Liver (tissue), 8 donors: ENCODE measurements at regions not wholly inside any gene's neighbourhood (a gene's known extent, or its start where the extent isn't known, plus 50 kb on each side); places are given as distances from the start of the nearest gene placed in this dataset.

Experiments used
- DNase-seq: peaks from one replicate; pipeline ENCODE4 v3.0.0-alpha.2; 2017; ENCODE audit warnings: low spot score
- H3K27ac ChIP-seq, 2 donors: one replicate each; pipeline ENCODE4 v1.7.0; 2013; ENCODE audit warnings: inconsistent platforms in 2 of 2, low read length in 2 of 2, control low read depth in 1 of 2, low read depth in 1 of 2, mild to moderate bottlenecking in 1 of 2
- H3K27me3 ChIP-seq, 4 donors: one replicate each; pipeline versions ENCODE4 v1.6.1 to v1.7.0; 2013; ENCODE audit warnings: low read length in 3 of 4, inconsistent platforms in 1 of 4, mild to moderate bottlenecking in 1 of 4, moderate library complexity in 1 of 4; ENCODE audit not compliant: control insufficient read depth in 4 of 4, insufficient read depth in 4 of 4
- H3K36me3 ChIP-seq, 4 donors: one replicate each; pipeline versions ENCODE4 v1.6.1 to v1.7.0; 2013; ENCODE audit warnings: low read length in 3 of 4, mild to moderate bottlenecking in 3 of 4, low read depth in 1 of 4, moderate library complexity in 1 of 4; ENCODE audit not compliant: control insufficient read depth in 4 of 4, insufficient read depth in 3 of 4
- H3K4me1 ChIP-seq, 4 donors: one replicate each; pipeline versions ENCODE4 v1.6.1 to v1.7.0; 2013; ENCODE audit warnings: low read length in 3 of 4, mild to moderate bottlenecking in 3 of 4, moderate library complexity in 1 of 4; ENCODE audit not compliant: control insufficient read depth in 4 of 4, insufficient read depth in 4 of 4
- H3K4me3 ChIP-seq, 3 donors: one replicate each; pipeline versions ENCODE4 v1.6.1 to v1.7.0; 2013; ENCODE audit warnings: low read length in 3 of 3, control low read depth in 1 of 3, low read depth in 1 of 3, mild to moderate bottlenecking in 1 of 3
- H3K9ac ChIP-seq, 2 donors: one replicate each; pipeline ENCODE4 v1.7.0; 2013; ENCODE audit warnings: low read length in 2 of 2, mild to moderate bottlenecking in 2 of 2, moderate library complexity in 2 of 2, control low read depth in 1 of 2, low read depth in 1 of 2
- H3K9me3 ChIP-seq, 4 donors: one replicate each; pipeline versions ENCODE4 v1.6.1 to v1.7.0; 2013; ENCODE audit warnings: low read length in 3 of 4; ENCODE audit not compliant: control insufficient read depth in 4 of 4
- CTCF ChIP-seq: fragments of 150-350 bp; IDR thresholded peaks from 2 replicates; pipeline ENCODE4 v1.5.1; 2017; ENCODE audit warnings: improper control_type of control experiment, low read depth, low read length; ENCODE audit not compliant: missing input control
- EGR1 ChIP-seq, 2 donors: IDR thresholded peaks; 2 replicates each; pipeline ENCODE4 v1.6.1; 2016 to 2018; ENCODE audit warnings: antibody characterized with exemption in 2 of 2, low read depth in 2 of 2
- FOXA1 ChIP-seq: IDR thresholded peaks from 2 replicates; pipeline ENCODE4 v1.6.1; 2016; ENCODE audit warnings: antibody characterized with exemption
- FOXA2 ChIP-seq: IDR thresholded peaks from 2 replicates; pipeline ENCODE4 v1.6.1; 2016; ENCODE audit warnings: antibody characterized with exemption
- GABPA ChIP-seq, 2 donors: IDR thresholded peaks in 1 of 2; conservative IDR thresholded peaks in 1 of 2; 2 replicates each; pipeline ENCODE4 v1.6.1; 2016; ENCODE audit warnings: antibody characterized with exemption in 2 of 2, mild to moderate bottlenecking in 1 of 2, moderate library complexity in 1 of 2
- HNF4A ChIP-seq, 2 donors: conservative IDR thresholded peaks; 2 replicates each; pipeline ENCODE4 v1.6.1; 2016; ENCODE audit warnings: antibody characterized with exemption in 2 of 2, mild to moderate bottlenecking in 2 of 2
- HNF4G ChIP-seq: IDR thresholded peaks from 2 replicates; pipeline ENCODE4 v1.6.1; 2016; ENCODE audit warnings: antibody characterized with exemption
- JUND ChIP-seq, 2 donors: IDR thresholded peaks; 2 replicates each; pipeline ENCODE4 v1.6.1; 2016; ENCODE audit warnings: antibody characterized with exemption in 2 of 2
- MAX ChIP-seq: IDR thresholded peaks from 2 replicates; pipeline ENCODE4 v1.6.1; 2016; ENCODE audit warnings: antibody characterized with exemption
- NR2F2 ChIP-seq: IDR thresholded peaks from 2 replicates; pipeline ENCODE4 v1.6.1; 2016; ENCODE audit warnings: antibody characterized with exemption
- RAD21 ChIP-seq, 2 donors: IDR thresholded peaks; 2 replicates each; pipeline ENCODE4 v1.6.1; 2016; ENCODE audit warnings: antibody characterized with exemption in 2 of 2, mild to moderate bottlenecking in 2 of 2
- REST ChIP-seq: IDR thresholded peaks from 2 replicates; pipeline ENCODE4 v1.6.1; 2016; ENCODE audit warnings: antibody characterized with exemption, mild to moderate bottlenecking
- RXRA ChIP-seq, 2 donors: IDR thresholded peaks; 2 replicates each; pipeline ENCODE4 v1.6.1; 2017 to 2018; ENCODE audit warnings: antibody characterized with exemption in 2 of 2, mild to moderate bottlenecking in 1 of 2
- SP1 ChIP-seq: IDR thresholded peaks from 2 replicates; pipeline ENCODE4 v1.6.1; 2018; ENCODE audit warnings: antibody characterized with exemption, mild to moderate bottlenecking
- TAF1 ChIP-seq: conservative IDR thresholded peaks from 2 replicates; pipeline ENCODE4 v1.6.1; 2016; ENCODE audit warnings: antibody characterized with exemption, mild to moderate bottlenecking
- YY1 ChIP-seq: IDR thresholded peaks from 2 replicates; pipeline ENCODE4 v1.6.1; 2016; ENCODE audit warnings: antibody characterized with exemption, mild to moderate bottlenecking
- ZBTB33 ChIP-seq: IDR thresholded peaks from 2 replicates; pipeline ENCODE4 v1.6.1; 2016; ENCODE audit warnings: antibody characterized with exemption
- WGBS: extraction: QIAGEN DNeasy Blood & Tissue Kit; methylation state at CpG from one replicate; pipeline ENCODE4 v1.1.7; 2013; 5-methylcytosine and 5-hydroxymethylcytosine counted together
- TF ChIP-seq, protein P1 (sequence below): IDR thresholded peaks from 2 replicates; pipeline ENCODE4 v1.6.1; 2016; ENCODE audit warnings: antibody characterized with exemption
- donor health status: healthy.
- donor health status: healthy.
- donor health status: healthy.
- donor health status: healthy.
- donor health status: healthy.

GRCh38 chr4:123995936-123996335 is 599.3 kb downstream of the SPRY1 start:
- Histone ChIP-seq H3K4me3 (no peak overlapping the region), H3K27ac (no peak overlapping the region), H3K9ac (no peak overlapping the region), H3K4me1 (no peaks in the 10 kb centered on the region), H3K9me3 (no peaks in the 10 kb centered on the region), H3K27me3 (no peaks in the 10 kb centered on the region), H3K36me3 (no peaks in the 10 kb centered on the region)
- TF ChIP-seq HNF4A (conservative IDR thresholded peaks at IDR 0.05): no peak
- no peak for TF ChIP-seq SP1
- TF ChIP-seq HNF4G: no peak
- no peak for TF ChIP-seq FOXA2
- TF ChIP-seq JUND (IDR thresholded peaks at IDR 0.05): no peak
- TF ChIP-seq EGR1 (IDR thresholded peaks at IDR 0.05; ENCODE audit: low read depth in 2 of 2): no peak
- TF ChIP-seq ZBTB33: no peak
- no peak for TF ChIP-seq NR2F2
- no peak for TF ChIP-seq RXRA (IDR thresholded peaks at IDR 0.05)
- TF ChIP-seq MAX: no peak
- 54% methylated on average over 2 of the region's 2 CpGs for WGBS
- DNase-seq: no peak

GRCh38 chr4:123996718-123997510 is 600.3 kb downstream of the SPRY1 start:
- no peak overlapping the region for H3K9ac ChIP-seq
- TF ChIP-seq, protein P1, sequence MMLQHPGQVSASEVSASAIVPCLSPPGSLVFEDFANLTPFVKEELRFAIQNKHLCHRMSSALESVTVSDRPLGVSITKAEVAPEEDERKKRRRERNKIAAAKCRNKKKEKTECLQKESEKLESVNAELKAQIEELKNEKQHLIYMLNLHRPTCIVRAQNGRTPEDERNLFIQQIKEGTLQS: no peak
- TF ChIP-seq HNF4G (no peak), SP1 (no peak), JUND (IDR thresholded peaks at IDR 0.05) (no peak), RXRA (IDR thresholded peaks at IDR 0.05) (no peak), CTCF (no peak), NR2F2 (no peak), REST (no peak), MAX (no peak), GABPA (IDR thresholded peaks at IDR 0.05 in 1 of 2, conservative IDR thresholded peaks at IDR 0.05 in 1 of 2) (no peak), TAF1 (no peak), YY1 (no peak), HNF4A (conservative IDR thresholded peaks at IDR 0.05) (no peak), RAD21 (IDR thresholded peaks at IDR 0.05) (no peak), FOXA2 (no peak), ZBTB33 (no peak), FOXA1 (no peak)
- 66% methylated on average over 3 of the region's 3 CpGs for WGBS

More at GRCh38 chr4:123996718-123997510, 600.3 kb downstream of the SPRY1 start:
- Histone ChIP-seq H3K36me3 (no peaks in the 10 kb centered on the region), H3K9me3 (no peaks in the 10 kb centered on the region), H3K4me1 (no peaks in the 10 kb centered on the region), H3K4me3 (no peak overlapping the region), H3K27ac (no peak overlapping the region), H3K27me3 (no peaks in the 10 kb centered on the region)
- DNase-seq: no peak
